Testis (tissue), 2 donors: ENCODE measurements at regions not wholly inside any gene's neighbourhood (a gene's known extent, or its start where the extent isn't known, plus 50 kb on each side); places are given as distances from the start of the nearest gene placed in this dataset.

ENCODE experiments used
- DNase-seq: peaks from one replicate; pipeline ENCODE4 v3.0.0-alpha.2; 2019
- H3K27ac ChIP-seq, 2 donors: fragments of 200-600 bp; sonication (generic); one replicate each; pipeline ENCODE4 v1.5.1; 2019
- H3K27me3 ChIP-seq: fragments of 200-600 bp; sonication (generic); one replicate; pipeline ENCODE4 v1.5.1; 2019
- H3K36me3 ChIP-seq: fragments of 200-600 bp; sonication (generic); one replicate; pipeline ENCODE4 v1.5.1; 2017; ENCODE audit warnings: low read depth; ENCODE audit errors: missing control alignments
- H3K4me1 ChIP-seq: fragments of 200-600 bp; sonication (generic); one replicate; pipeline ENCODE4 v1.5.1; 2019
- H3K4me3 ChIP-seq, 2 donors: fragments of 200-600 bp; sonication (generic); one replicate each; pipeline ENCODE4 v1.5.1; 2017 to 2019
- H3K9me3 ChIP-seq: fragments of 200-600 bp; sonication (generic); one replicate; pipeline ENCODE4 v1.5.1; 2017
- CTCF ChIP-seq, 3 experiments: fragments of 450-650 bp in 2 of 3; fragments of 200-600 bp in 1 of 3; sonication (generic) in 1 of 3; IDR thresholded peaks; one replicate each; pipeline ENCODE4 v1.5.1; 2016 to 2019; ENCODE audit warnings: antibody characterized with exemption in 3 of 3, mild to moderate bottlenecking in 2 of 3, moderate library complexity in 1 of 3
- POLR2A ChIP-seq: fragments of 450-650 bp; IDR thresholded peaks from one replicate; pipeline ENCODE4 v1.6.1; 2017; ENCODE audit warnings: antibody characterized with exemption, mild to moderate bottlenecking, moderate library complexity
- WGBS, 2 donors: methylation state at CpG; one replicate each; pipeline ENCODE4 v1.1.5; 2018; 5-methylcytosine and 5-hydroxymethylcytosine counted together
- intact Hi-C: fragments of 100-400 bp; cut with DNase I; formaldehyde crosslinking; loops from one replicate; pipeline ENCODE4 v1.15.1; 2023; ENCODE audit warnings: low total_unique reads

DNA sequence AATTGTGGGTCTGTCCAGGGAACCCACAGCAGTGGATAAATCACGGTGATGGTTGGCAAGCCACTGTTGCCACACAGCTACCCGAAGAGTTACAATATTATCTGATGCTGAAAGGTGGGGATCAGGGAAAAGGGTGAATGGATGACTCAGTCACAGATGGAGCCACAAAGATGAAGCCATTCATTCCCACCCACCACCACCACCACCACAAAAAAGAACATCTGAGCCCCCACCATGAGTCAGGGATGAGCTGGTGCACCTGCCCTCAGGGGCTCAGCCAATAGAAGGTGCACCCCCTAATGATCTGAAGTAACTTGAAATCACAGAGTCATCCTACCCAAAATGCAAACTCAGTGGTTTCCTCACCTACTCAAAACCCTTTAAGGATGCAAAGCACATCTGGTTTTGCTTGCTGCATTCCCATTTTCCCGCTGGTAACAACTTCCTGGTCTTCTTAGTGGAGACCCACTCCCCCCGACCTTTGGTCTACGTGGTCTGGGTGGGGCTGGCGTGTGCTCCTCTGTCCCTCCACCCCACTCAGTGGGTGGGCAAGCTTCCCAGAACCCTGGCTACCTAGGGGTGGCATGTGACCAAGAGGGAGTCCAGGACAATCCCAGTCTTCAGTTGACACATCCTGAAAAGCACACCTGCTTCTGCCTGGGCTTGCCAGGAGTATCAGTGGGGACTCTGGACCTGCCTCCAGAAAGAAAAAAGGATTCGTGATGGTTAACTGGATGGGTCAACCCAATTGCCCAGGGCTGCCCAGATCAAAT is 125.5 kb downstream of the ANKRD60 start:
- TF ChIP-seq POLR2A (no peak), CTCF (IDR thresholded peaks at IDR 0.05) (no peak)
- H3K9me3 ChIP-seq = no peaks in the 10 kb centered on the region
- no peak overlapping the region for H3K4me3 ChIP-seq
- no peaks in the 10 kb centered on the region for H3K4me1 ChIP-seq
- H3K27me3 ChIP-seq = no peaks in the 10 kb centered on the region
- no peak for DNase-seq
- WGBS, 2 donors = 83 to 86% methylated on average over 7 of the region's 7 CpGs
- intact Hi-C loops = no loop called here
- no peaks in the 10 kb centered on the region for H3K36me3 ChIP-seq
- H3K27ac ChIP-seq = no peak overlapping the region

GRCh38 chr20:58102261-58102660 is 126.2 kb downstream of the ANKRD60 start:
- H3K4me3 ChIP-seq = no peak overlapping the region
- intact Hi-C loops = no loop called here
- H3K27ac ChIP-seq = no peak overlapping the region
- H3K4me1 ChIP-seq = no peaks in the 10 kb centered on the region
- no peak for DNase-seq
- no peak for TF ChIP-seq POLR2A
- no peak for TF ChIP-seq CTCF (IDR thresholded peaks at IDR 0.05)
- no peaks in the 10 kb centered on the region for H3K27me3 ChIP-seq
- 77 to 80% methylated on average over 4 of the region's 4 CpGs for WGBS, 2 donors
- H3K36me3 ChIP-seq = no peaks in the 10 kb centered on the region
- no peaks in the 10 kb centered on the region for H3K9me3 ChIP-seq

DNA sequence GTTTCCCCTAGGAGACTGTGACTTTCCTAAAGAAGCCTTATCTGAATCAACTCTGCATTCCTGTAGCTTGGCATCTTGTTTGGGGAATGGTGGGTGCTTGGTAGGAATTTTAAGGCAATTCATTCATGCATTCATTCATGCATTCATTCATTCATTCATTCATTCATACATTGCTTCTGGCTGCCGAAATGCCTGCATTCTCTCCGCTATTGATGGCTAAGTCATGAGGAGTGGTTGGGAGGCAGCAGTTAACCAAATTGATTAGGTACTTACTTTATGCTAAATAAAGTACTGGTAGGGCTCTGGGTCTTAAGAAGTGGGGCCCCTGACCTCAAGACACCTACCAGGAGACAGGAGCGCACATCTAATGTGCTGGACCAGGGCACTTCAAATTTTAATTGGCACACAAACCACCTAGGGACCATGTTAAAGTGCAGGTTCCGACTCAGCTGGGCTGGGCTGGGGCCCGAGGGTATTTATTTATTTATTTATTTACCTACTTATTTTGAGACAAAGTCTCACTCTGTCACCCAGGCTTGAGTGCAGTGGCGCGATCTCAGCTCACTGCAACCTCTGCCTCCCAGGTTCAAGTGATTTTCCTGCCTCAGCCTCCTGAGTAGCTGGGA is 127.6 kb downstream of the ANKRD60 start:
- no peaks in the 10 kb centered on the region for H3K9me3 ChIP-seq
- no peaks in the 10 kb centered on the region for H3K4me1 ChIP-seq
- H3K4me3 ChIP-seq = no peak overlapping the region
- 94 to 96% methylated on average over 7 of the region's 7 CpGs for WGBS, 2 donors
- no peaks in the 10 kb centered on the region for H3K36me3 ChIP-seq
- H3K27ac ChIP-seq = no peak overlapping the region
- intact Hi-C loops = no loop called here
- no peak for DNase-seq
- no peaks in the 10 kb centered on the region for H3K27me3 ChIP-seq
- TF ChIP-seq CTCF (IDR thresholded peaks at IDR 0.05) = no peak
- no peak for TF ChIP-seq POLR2A

DNA sequence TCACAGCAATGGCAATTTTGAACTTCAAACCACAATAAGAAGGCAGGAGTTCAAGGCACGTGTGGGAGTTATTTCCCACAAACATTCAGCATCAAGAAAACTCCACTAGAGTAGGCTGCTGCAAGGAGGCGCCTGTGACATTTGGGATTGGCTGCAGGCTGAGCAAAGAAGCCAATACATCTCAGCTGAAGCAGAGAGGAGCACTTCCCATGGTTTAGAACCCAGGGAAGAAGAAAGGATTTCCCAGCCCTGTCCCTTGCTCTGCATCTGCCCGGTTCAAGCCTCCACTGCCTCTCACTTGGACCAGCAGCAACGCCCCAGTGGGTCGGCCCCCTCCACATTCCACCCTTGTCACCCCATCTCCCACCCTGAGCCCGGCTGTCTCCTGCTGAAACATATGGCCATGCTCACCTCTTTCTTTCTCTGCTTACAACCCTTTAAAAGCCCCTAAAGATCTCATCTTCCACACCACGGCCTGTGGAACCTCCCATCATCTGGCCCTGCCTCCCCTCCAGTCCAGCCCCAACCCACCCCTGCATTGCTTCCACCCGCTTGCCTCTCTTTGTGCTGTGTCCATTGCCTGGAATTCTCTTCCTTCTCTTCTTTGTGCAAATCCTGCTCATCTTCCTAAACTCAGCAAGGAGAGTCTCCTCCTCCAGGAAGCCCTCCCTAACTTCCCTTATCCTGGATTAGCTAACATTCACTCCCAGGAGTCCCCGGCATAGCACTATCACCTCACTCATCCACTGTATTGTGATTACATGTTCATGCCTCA is 128.3 kb downstream of the ANKRD60 start:
- H3K4me1 ChIP-seq = no peaks in the 10 kb centered on the region
- WGBS, 2 donors = 79 to 80% methylated on average over 9 of the region's 9 CpGs
- no peak overlapping the region for H3K27ac ChIP-seq
- no peak for DNase-seq
- no peaks in the 10 kb centered on the region for H3K27me3 ChIP-seq
- no peaks in the 10 kb centered on the region for H3K9me3 ChIP-seq
- TF ChIP-seq POLR2A = no peak
- TF ChIP-seq CTCF (IDR thresholded peaks at IDR 0.05) = no peak
- intact Hi-C loops = no loop called here
- H3K4me3 ChIP-seq = no peak overlapping the region
- H3K36me3 ChIP-seq = no peaks in the 10 kb centered on the region
